ENCODE measurements at regions not wholly inside any gene's neighbourhood (a gene's known extent, or its start where the extent isn't known, plus 50 kb on each side); places are given as distances from the start of the nearest gene placed in this dataset.

DNA sequence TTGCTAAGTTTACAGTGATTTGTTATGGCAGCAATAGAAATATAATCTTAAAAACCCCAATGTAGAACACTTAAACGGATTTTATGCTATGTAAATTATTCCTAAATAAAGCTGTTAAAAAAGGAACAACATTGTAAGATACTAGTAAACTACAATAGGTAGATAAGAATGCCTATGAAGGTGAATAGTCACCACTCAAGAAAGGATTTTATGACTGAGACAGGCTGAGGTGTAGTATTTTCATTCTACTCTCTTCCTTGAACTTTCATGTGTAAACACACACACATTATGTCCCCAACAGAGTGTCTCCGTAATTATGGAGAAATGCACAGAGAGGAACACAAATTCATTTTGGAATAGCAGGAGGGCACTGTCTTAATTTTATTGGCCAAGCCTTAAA lies 183.9 kb upstream of the ST6GAL2 start:
- no peaks in the 10 kb centered on the region for H3K36me3 ChIP-seq (ENCODE audit: insufficient read depth)
- H3K79me2 ChIP-seq (ENCODE audit: insufficient read depth, low read depth), result no peaks in the 10 kb centered on the region
- H3K4me3 ChIP-seq (IDR thresholded peaks at IDR 0.05; ENCODE audit: insufficient read depth, low read depth, low read length), result no peak overlapping the region
- no peak overlapping the region for H2AFZ ChIP-seq (ENCODE audit: low read depth)
- H3K4me1 ChIP-seq (ENCODE audit: low read depth, poor library complexity, severe bottlenecking), result no peaks in the 10 kb centered on the region
- TF ChIP-seq, protein P1, sequence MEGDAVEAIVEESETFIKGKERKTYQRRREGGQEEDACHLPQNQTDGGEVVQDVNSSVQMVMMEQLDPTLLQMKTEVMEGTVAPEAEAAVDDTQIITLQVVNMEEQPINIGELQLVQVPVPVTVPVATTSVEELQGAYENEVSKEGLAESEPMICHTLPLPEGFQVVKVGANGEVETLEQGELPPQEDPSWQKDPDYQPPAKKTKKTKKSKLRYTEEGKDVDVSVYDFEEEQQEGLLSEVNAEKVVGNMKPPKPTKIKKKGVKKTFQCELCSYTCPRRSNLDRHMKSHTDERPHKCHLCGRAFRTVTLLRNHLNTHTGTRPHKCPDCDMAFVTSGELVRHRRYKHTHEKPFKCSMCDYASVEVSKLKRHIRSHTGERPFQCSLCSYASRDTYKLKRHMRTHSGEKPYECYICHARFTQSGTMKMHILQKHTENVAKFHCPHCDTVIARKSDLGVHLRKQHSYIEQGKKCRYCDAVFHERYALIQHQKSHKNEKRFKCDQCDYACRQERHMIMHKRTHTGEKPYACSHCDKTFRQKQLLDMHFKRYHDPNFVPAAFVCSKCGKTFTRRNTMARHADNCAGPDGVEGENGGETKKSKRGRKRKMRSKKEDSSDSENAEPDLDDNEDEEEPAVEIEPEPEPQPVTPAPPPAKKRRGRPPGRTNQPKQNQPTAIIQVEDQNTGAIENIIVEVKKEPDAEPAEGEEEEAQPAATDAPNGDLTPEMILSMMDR (conservative IDR thresholded peaks at IDR 0.05; ENCODE audit: low read depth, low read length), result no peak
- no peak overlapping the region for H3K4me2 ChIP-seq
- no peak overlapping the region for H3K27ac ChIP-seq
- H3K9ac ChIP-seq, result no peak overlapping the region
- no peaks in the 10 kb centered on the region for H4K20me1 ChIP-seq (ENCODE audit: insufficient read depth)
- H3K27me3 ChIP-seq (ENCODE audit: insufficient read depth, low read depth), result no peaks in the 10 kb centered on the region

DNA sequence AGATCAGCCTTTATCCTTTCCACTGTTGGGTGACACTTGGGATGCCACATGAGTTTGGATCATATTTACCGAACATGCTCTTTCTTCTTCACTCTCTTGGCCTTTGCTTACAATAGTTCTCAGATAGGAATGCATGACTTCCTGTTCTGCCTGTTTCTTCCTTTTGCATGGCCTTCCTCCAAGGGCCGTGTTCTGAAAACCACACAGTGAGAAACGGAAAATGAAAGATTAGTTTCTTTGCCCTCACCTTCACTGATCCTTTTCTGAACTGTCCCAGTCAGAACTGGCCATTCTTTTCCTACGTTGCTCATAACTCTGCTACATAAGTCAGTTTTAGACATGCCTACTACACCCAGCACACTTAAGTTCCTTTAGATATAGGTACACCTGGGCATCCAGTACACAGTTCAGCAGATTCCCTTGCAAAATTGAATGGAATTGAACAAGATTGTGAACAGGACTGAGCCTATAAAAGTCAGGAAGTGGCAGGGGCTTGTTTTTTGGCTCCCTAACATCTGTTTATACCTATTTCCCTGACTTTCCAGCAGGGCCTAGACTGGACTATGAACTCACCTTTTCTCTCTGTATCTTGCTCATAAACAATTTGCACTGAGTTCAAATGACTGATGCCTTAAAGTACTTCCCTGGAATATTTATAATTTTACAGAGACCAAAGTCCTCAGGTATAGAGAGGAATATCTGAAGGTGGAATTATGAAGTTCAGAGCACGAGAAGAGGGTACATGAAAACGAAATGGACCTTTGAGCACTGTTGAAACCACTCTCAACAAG lies 186.4 kb upstream of the ST6GAL2 start:
- Histone ChIP-seq H3K36me3 (ENCODE audit: insufficient read depth) (no peaks in the 10 kb centered on the region), H3K79me2 (ENCODE audit: insufficient read depth, low read depth) (no peaks in the 10 kb centered on the region), H3K4me2 (no peak overlapping the region), H3K27me3 (ENCODE audit: insufficient read depth, low read depth) (no peaks in the 10 kb centered on the region), H3K4me3 (IDR thresholded peaks at IDR 0.05; ENCODE audit: insufficient read depth, low read depth, low read length) (no peak overlapping the region), H2AFZ (ENCODE audit: low read depth) (no peak overlapping the region), H4K20me1 (ENCODE audit: insufficient read depth) (no peaks in the 10 kb centered on the region), H3K27ac (no peak overlapping the region), H3K4me1 (ENCODE audit: low read depth, poor library complexity, severe bottlenecking) (no peaks in the 10 kb centered on the region), H3K9ac (no peak overlapping the region)
- TF ChIP-seq, protein P1 (conservative IDR thresholded peaks at IDR 0.05; ENCODE audit: low read depth, low read length), result no peak

DNA sequence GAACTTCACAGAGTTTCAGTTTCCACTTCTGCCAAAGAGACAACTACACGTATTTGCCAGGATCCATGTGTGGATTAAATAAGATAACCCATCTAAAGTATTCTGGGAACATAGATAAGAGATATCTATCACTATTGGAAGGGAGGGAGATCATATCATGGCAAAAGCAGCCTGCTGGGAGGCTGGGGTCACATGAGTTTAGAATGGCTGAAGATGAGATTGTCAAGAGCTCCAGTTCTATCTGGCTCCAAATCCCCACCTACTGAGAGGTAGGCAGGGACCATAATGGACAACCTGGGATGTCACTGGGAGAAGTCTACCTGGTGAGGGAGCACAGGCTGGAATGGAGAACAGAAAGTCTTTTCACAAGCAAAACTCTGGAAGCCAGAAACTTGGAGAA lies 192.6 kb upstream of the ST6GAL2 start:
- no peak overlapping the region for H3K4me2 ChIP-seq
- no peaks in the 10 kb centered on the region for H3K79me2 ChIP-seq (ENCODE audit: insufficient read depth, low read depth)
- TF ChIP-seq, protein P1 (conservative IDR thresholded peaks at IDR 0.05; ENCODE audit: low read depth, low read length), result no peak
- no peaks in the 10 kb centered on the region for H3K4me1 ChIP-seq (ENCODE audit: low read depth, poor library complexity, severe bottlenecking)
- H2AFZ ChIP-seq (ENCODE audit: low read depth), result no peak overlapping the region
- no peaks in the 10 kb centered on the region for H3K36me3 ChIP-seq (ENCODE audit: insufficient read depth)
- no peak overlapping the region for H3K9ac ChIP-seq
- no peaks in the 10 kb centered on the region for H3K27me3 ChIP-seq (ENCODE audit: insufficient read depth, low read depth)
- no peaks in the 10 kb centered on the region for H4K20me1 ChIP-seq (ENCODE audit: insufficient read depth)
- no peak overlapping the region for H3K4me3 ChIP-seq (IDR thresholded peaks at IDR 0.05; ENCODE audit: insufficient read depth, low read depth, low read length)
- H3K27ac ChIP-seq, result no peak overlapping the region

DNA sequence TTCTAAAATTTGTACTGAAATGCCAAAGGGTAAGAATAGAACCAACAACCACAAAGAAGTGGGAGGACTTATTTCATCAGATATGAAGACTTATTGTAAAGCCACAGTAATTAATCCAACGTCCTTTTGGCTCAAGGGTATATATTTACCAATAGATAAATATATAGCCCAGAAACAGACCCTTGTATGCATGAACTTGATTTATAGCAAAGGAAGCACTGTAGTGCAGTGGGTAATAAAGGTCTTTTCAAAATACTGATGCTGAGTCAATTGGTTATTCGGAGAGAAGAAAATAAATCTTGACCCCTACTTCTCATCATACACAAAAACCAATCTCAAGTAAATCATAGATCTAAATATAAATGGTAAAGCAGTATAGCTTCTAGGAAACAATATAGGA lies 200.5 kb upstream of the ST6GAL2 start:
- no peak overlapping the region for H2AFZ ChIP-seq (ENCODE audit: low read depth)
- no peak overlapping the region for H3K4me3 ChIP-seq (IDR thresholded peaks at IDR 0.05; ENCODE audit: insufficient read depth, low read depth, low read length)
- no peaks in the 10 kb centered on the region for H3K79me2 ChIP-seq (ENCODE audit: insufficient read depth, low read depth)
- H3K27ac ChIP-seq, result no peak overlapping the region
- TF ChIP-seq, protein P1 (conservative IDR thresholded peaks at IDR 0.05; ENCODE audit: low read depth, low read length), result no peak
- H4K20me1 ChIP-seq (ENCODE audit: insufficient read depth), result no peaks in the 10 kb centered on the region
- no peak overlapping the region for H3K4me2 ChIP-seq
- no peaks in the 10 kb centered on the region for H3K36me3 ChIP-seq (ENCODE audit: insufficient read depth)
- H3K9ac ChIP-seq, result no peak overlapping the region
- no peaks in the 10 kb centered on the region for H3K27me3 ChIP-seq (ENCODE audit: insufficient read depth, low read depth)
- no peaks in the 10 kb centered on the region for H3K4me1 ChIP-seq (ENCODE audit: low read depth, poor library complexity, severe bottlenecking)
